Choroid plexus epithelial cell (primary cell): ENCODE measurements at regions not wholly inside any gene's neighbourhood (a gene's known extent, or its start where the extent isn't known, plus 50 kb on each side); places are given as distances from the start of the nearest gene placed in this dataset.

Source experiments
- DNase-seq: peaks from one replicate; pipeline ENCODE4 v3.0.0-alpha.2; 2010; ENCODE audit warnings: low read depth
- H3K4me3 ChIP-seq: 2 replicates; pipeline ENCODE4 v1.5.1; 2011; ENCODE audit warnings: low read depth, mild to moderate bottlenecking, control low read depth, low read length, moderate library complexity
- CTCF ChIP-seq: conservative IDR thresholded peaks from 2 replicates; pipeline ENCODE4 v1.5.1; 2011; ENCODE audit warnings: low read depth, mild to moderate bottlenecking, control low read depth, inconsistent platforms, low read length, moderate library complexity

GRCh38 chr16:54356391-54356790, 69.8 kb upstream of the IRX3 start:
- DNase-seq = no peak
- no peak for TF ChIP-seq CTCF
- no peak overlapping the region for H3K4me3 ChIP-seq

DNA sequence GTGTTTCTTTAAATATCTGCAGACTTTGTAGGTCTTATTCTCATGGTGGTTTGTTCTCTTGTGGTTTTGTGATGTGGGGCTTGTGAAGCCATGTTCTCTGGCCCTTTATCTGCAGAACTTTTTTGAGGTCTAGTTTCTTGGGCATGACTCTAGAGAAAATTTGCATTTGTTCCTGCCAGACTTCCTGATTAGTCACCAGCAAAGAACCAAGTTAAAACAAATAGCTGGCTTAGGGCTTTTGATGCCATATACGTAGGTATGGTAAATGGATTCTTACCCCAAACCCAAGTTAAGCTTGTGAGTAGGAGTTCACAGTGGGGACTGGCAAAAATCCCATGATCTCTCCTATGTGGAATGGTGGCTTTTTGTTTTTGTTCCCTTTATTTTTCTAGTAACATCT, 68.7 kb upstream of the IRX3 start:
- peak; percentile 67 for DNase-seq
- no peak overlapping the region for H3K4me3 ChIP-seq
- no peak for TF ChIP-seq CTCF

DNA sequence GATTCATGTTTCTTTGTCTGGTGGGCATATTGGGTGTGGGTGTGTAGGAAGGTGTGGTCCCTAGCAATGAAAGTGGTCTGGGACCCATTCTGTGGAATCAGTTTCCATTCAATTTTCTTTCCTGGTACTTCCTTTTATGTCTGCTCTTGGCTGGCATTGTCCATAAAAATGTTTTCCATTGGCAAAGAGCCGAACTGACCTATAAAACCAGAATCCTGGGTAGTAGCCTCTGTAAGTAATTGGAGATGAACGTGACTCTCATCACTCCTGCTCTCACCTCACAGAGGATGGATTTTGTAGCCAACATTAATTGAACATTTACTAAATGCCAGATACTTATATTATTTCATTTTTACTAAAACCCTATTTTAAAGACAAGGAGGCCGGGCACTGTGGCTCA, 66.5 kb upstream of the IRX3 start:
- H3K4me3 ChIP-seq = no peak overlapping the region
- no peak for TF ChIP-seq CTCF
- no peak for DNase-seq

DNA sequence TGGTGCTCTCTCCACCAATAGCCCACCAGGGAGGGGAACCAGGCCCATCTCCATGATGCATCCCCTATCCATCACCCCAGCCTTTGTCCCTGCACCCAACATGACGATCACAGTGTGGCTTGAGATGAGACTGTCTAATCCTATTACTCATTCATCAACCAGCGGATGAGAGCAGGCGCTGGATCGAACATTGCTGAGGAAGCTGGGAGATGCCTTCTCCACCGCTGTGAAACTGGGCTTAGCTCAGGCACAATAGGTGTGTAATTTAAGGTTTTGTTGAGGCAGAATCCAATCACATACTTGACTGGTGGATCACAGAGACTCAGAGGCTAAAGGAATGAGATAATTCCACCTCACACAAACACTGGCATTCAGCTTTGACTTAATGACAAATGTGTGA, 64.6 kb upstream of the IRX3 start:
- no peak overlapping the region for H3K4me3 ChIP-seq
- DNase-seq = no peak
- TF ChIP-seq CTCF = no peak

DNA sequence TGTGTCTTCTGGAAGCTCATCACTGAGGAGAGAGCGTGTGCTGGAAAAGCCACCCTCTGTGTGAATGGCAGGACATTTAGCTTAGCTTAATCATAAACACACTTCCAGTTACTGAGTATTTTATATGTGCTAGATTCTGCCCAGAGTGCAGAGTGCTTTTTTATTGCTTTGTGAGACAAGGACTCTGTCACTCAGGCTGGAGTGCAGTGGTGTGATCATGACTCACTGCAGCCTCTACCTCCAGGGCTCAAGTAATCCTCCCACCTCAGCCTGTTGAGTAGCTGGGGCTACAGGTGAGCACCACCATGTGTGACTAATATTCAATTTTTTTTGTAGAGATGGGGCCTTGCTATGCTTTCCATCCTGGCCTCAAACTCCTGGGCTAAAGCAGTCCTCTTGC, 61.4 kb upstream of the IRX3 start:
- DNase-seq = no peak

DNA sequence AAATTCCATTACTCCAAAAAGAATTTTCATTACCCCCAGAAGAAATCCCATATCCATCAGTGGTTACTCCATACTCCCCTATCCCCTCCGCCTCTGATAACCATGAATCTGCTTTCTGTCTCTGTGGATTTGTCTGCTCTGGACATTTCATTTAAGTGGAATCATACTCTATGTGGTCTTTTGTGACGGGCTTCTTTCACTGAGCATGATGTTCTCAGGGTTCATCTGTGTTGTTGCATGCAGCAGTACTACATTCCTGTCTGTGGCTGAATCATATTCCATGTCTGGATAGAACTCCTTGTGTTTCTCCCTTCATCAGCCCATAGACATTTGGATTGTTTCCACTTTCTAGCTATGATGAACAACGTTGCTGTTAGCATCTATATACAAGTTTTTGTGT, 59.5 kb upstream of the IRX3 start:
- no peak for TF ChIP-seq CTCF
- DNase-seq = no peak

More for the DNA sequence above, 61.4 kb upstream of the IRX3 start:
- no peak for TF ChIP-seq CTCF
- no peak overlapping the region for H3K4me3 ChIP-seq

DNA sequence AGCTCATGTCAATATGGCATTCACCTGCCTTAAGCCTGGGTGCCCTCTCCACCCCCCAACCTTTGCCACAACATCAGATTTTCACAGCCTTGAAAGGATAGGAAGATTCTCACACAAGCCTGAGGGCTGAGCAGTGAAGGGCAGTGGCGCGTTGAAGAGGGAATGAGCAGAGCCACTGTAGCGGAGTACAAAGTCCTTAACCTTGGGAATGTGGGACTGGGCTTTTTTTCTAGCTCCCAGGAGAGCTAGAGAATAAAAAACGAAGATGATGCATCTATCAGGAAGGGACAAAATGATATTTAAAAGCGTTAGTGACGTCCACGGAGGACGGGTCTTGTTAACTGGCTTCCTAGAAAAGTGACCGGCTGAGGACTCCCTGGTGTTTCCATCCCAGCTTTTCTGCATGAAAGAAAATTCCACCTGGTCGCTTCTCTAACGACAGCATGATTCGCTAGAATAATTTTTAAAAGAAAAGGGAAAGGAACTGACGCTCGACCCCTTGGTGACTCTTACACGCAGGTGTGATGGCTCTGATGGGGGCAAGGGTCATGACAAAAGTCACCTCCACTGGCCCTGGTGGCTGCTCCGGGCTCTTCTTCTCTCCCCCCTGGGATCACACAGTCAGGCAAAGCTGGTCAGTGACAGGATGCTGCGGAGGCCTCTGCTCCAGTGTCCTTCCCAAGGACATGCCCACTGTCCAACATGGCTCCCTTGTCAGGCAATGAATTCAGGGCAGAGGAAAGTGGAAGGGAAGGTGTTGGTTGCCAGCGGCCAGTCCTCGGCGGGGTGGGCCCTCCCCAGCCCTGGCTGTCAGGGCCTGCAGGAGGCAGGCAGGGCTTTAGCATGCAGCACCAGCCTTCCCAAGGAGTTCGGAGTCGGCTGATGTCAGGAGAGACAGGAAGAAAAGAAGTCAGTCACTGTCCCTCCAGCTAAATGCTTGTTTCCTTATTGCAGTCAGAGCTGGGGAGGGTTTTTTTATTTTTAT, 58.4 kb upstream of the IRX3 start:
- no peak overlapping the region for H3K4me3 ChIP-seq
- no peak for TF ChIP-seq CTCF
- no peak for DNase-seq

More for the DNA sequence above, 59.5 kb upstream of the IRX3 start:
- no peak overlapping the region for H3K4me3 ChIP-seq
